GM19240 (cell line): ENCODE measurements at regions not wholly inside any gene's neighbourhood (a gene's known extent, or its start where the extent isn't known, plus 50 kb on each side); places are given as distances from the start of the nearest gene placed in this dataset.
A peak's percentile ranks its signal among the peaks of the same experiment; 100 is the strongest.

Source experiments
- DNase-seq: peaks from one replicate; pipeline ENCODE4 v3.0.0; 2011; ENCODE audit warnings: low spot score; ENCODE audit not compliant: insufficient read length

DNA sequence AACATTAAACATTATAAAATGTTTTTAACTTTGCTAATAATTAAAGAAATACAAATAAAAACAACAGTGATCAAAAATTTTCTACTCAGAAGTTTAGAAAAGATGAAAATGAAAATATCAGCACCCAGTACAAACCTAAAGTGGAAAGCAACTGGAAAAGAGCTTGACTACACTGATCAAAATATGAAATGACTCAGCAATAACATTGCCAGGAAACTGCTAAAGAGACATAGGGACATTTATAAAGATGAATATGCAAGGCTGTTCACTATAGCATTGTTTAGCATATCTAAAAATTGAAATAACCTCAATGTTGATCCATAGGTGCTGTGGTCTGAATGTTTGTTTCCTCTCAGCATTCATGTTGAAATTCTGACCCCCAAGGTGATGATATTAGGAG lies 88.5 kb upstream of the NOCT start:
- no peak for DNase-seq

DNA sequence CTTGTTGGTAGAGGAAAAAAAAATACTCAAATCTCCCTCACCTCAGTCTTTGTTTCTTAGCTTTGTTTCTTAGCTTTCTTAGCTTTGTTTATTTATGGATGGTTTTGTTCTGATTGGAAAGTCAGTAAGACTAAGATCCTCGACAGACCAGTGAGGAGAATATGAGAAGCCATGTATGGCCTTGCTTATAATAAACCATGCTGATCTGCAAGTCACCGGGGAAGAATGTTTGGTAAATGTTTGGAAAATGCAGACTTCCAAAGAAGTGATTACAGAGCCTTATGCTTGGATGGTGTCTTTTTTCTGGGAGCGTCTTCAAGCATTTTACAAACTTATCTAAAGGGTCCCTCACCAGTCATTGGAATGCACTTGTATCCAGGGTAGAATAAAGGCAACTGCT lies 90.1 kb upstream of the NOCT start:
- DNase-seq, result no peak

DNA sequence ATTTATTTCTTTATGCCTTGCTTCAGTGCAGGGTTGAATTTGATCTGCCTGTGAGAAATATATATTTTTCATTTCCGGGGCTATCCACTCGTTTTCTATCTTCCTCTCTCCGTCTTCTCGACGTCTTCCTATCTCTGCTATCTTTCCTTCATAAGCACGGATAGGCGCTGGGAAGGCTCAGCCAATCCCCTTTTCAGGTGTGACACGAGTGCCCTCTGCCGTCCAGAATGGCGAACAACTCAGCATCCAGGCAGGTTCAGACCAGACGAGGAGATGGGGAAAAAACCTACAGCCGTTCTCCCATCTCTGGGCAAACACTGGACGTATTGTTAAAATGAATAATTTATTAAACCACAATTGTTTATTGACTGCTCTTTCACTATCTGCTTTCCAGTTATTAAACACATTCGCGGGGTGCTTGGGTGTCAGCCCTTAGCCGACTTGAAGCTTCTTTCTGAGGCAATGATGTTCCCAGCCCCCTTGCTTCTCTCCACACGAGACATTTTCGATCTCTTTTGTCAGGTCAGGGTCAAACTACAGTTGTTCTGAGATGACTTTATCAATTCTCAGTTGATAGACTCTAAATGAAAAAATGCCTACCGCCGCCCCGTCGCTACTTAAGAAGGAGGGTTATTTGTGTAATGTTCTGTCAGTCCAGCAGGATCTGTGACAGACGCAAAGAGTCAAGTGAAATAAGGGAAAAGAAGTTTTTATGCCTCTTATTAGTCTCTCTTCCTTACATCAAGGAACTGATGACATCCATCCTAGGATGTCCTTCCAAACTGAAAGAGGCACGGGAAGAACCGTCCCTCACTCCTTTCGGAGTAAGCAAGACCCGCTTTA lies 96.3 kb upstream of the NOCT start:
- DNase-seq, result peak; percentile 23

DNA sequence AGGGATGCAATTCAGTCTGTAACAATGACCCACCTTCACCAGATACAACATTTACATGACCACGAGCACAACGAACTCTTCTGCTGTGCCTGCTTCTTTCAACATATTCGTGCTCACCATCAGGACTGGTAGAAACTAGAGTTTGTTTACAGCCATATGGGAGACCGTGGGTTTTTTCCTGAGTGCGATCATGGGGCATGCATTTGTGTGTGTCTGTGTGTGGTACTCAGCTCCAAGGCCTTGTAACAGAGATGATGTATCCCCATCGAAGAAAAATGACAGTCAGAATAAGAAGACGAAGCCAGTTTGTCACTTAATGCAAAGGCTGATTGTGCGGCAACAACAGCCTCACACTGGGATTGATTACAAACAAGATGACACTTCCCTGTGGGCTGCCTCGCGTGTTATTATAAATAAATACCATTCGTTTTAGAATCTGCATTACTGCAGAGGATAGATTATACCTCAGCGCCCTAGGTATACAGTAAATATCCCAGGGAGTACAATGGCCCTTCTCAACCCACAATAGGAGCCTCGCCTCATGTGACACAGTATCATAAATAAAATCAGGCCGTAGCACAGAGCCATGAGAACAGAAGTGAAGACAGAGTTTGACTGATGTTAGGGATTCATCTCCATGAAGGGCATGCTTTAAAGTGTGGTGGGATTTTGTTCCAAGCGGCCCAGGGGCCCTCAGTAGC lies 97.3 kb upstream of the NOCT start:
- no peak for DNase-seq

DNA sequence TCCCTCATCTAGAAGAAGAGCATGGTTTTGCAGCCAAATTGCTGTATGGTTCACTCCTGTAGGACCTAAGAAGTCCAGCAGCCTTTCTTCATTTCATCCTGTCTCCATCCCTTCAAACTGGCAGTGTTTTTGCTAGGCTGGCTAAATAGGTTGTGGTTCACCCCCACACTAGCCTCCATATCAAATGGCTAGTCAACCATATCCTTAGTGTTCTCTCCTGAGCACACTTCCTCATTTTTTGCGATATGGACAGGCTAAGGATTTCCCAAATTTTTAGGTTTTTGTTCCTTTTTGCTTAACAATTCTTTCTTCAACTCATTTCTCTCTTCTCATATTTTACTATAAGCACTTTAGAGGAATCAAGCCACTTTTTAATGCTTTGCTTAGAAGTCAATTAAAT lies 98.8 kb upstream of the NOCT start:
- DNase-seq, result no peak

DNA sequence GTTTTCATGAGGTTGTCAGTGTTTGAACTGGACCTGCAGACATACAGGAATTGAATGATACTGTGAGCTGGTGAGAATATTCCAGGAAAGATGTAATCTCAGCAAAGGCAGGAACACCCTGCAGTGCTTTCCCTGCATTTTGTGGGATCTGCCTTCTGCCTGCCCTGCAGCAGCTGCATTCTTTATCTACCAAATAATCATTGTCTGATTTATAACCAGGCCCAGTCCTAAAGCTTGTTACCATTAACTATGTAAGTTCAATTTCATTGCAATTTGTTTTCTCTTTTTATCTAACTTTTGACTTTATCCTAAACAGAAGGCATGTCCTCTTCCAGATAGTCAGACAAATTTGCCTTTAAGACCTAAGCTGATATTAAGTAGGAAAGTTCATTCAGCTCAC lies 99.8 kb upstream of the NOCT start:
- no peak for DNase-seq

DNA sequence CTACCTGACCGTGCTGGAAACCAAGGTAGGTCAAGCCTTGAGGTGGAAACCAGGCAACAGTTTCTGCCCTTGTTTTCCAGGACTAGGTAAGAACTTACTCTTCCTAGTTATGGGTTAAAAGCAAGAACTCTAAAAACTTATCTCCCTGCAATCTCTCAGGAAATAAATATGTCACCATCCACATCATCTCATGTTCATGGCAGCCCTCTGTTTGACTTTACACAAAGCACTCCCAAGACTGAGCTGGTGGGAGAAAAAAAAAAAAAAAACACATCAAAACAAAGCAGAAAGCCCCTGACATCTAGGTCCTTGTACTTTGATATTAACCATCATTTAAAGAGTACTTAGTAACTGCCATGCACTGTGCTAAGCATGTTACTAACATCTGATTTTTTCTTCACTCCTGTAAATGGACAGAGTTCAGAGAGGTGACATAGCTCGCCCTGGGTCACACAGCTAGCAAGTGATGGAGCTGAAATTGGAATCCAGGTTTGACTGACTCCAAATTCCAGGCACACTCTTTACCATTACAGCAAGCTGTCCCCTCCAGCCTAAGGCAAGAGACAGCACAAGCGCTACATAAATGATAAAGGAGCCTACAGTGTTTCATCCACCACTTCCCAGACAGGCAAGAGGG lies 102.8 kb upstream of the NOCT start:
- DNase-seq, result no peak

DNA sequence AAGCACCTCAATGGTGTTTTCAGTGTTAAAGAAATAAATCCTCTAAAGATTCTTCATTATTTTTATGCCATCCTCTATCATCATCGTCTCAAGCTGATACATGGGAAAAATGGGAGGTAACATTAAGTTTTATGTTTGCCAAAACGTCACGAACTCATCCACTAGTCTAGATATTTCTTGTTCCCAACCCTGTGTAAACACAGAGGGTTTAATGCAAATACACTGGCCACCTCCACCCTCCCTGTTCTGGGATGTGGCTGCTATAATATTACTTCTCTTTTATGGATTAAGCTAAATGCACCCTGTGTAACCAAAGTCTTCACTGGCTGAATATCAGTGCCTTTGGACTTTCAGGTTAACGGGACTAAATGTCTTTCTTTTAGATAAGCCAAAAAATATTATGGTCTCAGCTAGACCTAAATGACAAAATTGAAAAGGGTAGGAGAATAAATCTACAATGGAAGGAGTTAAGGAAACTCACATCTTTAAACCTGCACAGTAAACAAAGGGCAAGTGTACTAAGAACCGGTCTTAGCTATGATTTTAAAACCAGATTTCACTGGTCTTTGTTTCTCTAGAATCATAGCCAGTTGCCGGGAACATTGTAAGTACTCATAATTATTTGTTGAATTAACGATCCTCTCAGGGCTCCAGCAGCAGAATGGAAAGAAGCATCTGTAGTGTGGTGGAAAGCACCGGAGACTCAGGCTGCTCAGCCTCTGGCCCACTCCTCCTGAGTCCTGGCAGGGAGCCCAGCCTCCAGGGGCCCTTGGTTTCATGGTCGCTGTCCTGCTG lies 103.5 kb upstream of the NOCT start:
- no peak for DNase-seq

DNA sequence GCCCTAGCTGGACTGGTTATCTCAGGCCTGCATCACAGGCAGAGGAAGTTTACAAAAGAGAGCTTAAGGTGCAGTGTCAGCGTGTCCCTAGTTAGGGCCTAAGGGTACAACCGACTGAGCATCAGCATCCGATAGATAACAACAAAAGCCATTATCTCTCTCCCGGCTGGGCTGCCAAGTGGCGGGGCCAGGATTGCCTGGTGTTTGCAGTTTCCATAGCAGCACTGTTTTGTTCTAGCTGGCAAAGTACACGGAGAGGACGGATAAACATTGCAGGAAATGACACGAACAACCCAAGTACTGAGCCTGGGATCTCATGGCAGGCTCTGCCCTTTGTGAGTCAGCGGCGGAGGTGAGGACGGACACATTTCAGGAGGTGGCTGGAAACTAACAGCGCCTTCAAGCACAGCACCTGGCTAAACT lies 104.7 kb upstream of the NOCT start:
- DNase-seq, result no peak

DNA sequence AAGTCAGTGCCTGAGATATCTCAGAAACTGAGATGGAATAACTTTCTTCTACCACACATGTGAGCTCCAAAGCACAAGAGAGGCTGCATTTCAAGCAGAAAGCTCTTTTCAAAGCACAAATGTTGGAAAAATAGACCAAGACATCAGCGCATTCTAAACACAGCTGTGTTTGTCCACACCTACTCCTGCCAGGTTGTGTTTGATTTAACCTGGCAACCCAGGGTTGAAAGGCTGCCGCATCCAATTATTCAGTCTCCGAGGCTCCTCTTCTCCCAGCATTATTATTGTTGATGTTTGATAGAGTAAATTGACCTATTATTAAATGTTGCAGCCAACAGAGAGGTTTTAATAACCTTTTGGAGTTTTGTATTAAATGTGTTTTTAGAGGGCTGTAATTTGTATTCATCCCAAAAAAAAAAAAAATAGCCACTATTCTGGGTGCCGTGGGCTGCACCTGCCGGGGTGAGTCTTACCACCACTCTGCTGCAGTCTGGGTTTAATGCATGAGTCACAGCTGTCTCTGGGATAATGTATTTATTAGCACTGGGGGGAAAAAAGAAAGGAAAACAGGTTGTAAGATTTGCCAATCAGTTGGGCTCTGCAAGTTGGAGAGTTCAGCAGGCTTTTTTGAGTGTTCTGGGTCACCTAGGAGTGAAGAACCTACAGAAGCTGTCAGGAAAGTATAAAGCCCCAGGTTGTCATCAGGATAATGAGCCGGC lies 105.2 kb upstream of the NOCT start:
- no peak for DNase-seq

DNA sequence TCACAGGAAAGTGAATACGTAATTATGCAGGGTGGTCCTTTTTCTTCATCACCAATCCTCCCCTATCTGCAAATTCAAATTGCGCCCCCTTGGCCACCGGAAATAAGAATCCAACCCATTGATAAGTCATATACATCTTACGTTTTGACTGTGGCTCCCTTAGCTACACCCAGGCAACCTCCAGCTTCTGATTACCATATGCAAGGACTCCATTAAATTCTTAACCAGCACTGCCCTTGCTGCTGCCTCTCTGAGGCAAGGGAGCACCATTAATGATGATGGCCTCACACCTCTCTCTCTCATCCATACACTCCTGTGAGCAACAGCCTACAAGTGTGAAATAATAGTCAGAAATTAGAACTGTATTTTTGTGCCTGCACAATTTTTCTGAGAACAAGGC lies 106.0 kb upstream of the NOCT start:
- no peak for DNase-seq

DNA sequence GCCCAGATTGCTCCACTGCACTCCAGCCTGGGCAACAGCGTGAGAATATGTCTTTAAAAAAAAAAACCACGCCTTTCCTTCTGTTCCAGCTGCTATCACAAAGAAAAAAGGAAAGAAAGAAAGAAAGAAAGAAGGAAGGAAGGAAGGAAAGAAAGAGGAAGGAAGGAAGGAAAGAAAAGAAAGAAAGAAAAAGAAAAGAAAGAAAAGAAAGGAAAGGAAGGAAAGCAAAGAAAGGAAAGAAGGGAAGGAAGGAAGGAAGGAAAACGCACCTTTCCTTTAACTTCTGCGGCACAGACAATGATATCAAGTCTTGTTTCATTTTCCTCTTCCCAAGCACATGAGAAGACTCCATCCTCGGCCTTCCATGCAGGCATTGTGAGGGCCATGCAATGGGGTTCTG lies 107.4 kb upstream of the NOCT start:
- no peak for DNase-seq

DNA sequence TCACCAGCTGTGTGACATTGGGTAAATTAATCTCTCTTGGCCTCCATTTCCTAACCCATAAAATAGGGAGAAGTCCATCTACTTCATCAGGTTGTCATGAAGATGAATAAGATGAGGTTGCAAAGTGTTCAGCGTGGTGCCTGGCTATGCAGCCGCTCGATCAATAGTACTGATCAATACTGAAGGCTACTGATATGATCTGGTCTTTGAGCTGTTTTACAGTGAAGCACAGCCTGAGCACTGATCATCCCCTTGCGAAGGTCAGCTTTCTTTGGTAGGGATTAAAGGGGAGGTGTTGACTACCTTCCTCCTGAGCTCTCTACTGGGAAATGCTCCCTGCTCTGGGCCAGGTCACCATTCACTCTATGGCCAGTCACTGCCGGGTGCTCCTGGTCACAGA lies 108.4 kb upstream of the NOCT start:
- no peak for DNase-seq

DNA sequence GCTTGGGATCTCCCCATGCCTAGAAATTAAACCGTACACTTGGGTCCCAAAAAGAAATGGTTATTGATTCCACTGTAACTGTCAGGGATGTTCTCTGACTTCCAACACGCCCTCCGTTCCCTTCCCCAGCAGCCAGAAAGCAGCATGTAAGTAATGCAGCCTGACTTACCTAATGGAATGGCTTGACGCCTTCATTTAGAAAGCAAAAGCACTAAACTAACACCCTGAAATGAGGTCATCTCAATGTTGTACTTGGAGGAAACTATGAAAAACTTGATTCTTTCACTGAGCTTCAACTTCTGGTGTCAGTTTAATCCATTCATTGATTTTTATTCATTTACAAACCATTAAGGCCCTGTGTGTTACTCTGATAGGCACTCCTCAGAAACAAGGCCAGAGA lies 110.8 kb upstream of the NOCT start:
- DNase-seq, result no peak

DNA sequence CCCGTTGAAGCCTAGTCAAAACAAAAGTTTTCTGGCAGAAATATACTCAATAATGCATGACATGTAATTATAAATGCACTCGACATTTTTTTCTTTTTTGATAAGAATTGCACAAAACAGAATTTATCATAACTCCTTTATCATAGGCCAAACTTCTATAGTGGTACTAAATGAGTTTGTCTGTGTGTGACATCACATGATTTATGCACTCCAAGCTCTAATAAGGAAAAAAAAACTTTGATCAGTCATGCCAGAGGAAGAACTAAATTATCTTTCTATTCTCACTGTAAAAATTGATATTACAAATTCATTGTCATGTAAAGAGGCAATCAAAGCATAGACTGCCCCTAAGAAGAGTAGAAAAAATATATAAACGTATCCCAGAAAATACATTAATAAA lies 112.4 kb upstream of the NOCT start:
- no peak for DNase-seq

DNA sequence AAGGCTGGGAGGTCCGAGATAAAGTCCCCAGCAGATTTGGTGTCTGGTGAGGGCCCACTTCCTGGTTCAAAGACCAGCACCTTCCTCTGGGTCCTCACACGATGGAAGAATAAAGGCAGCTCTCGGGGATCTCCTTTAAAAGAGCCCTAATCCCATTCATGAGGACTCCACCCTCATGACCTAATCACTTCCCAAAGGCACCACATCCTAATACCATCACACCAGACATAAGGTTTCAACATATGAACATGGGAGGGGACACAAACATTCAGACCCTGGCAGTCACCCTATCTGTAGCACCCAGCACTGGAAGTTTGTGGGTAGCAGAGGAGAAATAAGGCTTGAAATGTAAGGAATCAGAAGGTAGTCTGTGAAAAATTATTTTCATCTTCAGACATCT lies 112.9 kb upstream of the NOCT start:
- DNase-seq, result no peak

DNA sequence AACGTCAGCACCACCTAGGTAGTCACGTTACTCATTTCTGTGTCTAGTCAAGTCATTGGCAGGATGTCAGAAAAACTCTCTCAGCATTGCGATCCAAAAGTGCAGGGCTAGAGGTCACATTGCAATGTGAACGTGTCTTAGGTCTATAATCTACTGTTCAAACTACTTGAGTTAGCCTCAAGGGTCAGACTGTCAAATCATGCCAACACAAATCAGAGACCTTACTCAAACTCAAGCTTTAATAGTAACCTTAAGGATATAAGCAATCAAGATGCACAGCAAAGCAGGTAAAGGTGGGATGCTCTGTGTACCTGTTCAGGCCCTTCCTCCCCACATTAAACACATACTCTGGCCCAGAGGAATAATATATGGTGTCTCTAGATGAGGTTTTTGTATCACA lies 114.4 kb upstream of the NOCT start:
- no peak for DNase-seq

DNA sequence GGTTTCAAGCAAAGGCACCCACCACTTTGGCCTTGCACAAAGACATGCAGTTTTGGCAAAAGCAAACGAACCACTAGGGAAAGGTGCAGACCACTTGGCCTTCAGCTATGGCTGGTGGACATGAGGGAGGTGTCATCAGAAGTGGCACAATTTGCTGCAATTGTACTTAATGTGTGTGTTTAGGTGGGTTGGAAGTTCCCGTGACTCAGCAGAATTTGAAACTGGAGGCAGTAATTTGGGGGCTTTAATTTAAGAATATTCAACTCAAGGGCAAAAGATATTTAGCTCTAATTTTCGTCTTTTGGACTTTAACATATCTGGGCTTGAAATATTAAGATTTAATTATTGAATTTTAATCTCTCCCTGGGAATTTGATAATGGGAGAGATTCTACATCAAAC lies 115.6 kb upstream of the NOCT start:
- DNase-seq, result no peak

DNA sequence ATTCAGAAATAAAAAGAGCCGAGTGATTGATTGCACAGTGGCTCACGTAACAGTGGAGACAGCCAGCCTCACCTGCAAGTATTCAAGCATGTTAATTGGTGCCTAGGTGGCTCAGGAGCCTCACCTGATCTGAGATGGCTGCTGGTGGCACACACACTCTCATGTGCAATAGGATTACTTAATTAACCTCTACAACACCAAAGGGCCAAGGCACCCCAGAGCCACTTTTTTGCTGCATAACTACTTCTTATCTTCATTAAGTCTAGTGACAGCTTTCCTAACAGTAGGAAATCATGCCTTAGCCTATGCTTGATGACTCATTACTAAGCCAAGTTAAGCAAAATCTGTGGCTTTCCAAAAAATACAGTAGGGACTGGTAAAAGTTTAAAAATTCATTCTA lies 117.3 kb upstream of the NOCT start:
- no peak for DNase-seq

DNA sequence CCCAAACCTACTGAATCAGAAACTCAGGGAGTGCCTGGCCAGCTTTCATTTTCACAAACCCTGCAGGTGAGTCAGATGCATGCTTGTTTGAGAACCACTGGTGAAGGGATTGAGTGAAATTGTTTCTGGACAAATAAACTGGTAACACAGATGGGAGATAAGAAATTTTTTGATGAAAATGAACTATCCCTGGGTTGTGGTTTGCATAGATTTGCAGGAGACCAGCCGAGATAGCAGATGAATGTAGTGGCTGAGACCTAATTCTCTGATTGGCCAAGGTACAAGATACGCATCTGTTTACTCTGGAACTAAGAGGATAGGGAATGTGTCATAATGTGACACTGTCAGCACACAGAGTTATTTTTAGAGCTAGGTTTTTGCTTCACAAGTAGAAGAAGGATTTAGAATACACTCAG lies 117.8 kb upstream of the NOCT start:
- no peak for DNase-seq

DNA sequence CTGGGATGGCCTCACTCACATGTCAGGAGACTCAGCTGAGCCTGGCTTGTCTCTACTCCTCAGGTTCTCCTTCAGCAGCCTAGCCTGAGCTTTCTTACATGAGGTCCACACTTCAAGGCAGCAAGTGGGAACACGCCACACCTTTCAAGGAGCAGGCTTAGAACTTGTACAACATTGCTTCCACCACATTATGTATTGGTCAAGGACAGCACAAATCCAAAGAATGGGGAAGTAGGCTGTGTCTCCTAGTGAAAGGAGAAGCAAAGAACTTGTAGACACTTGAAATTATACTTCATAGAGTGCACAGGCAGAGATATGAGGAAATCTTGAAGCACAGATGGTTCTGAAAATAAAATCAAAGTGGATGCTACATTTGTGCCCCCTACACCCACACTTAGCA lies 120.9 kb upstream of the NOCT start:
- DNase-seq, result no peak
